Stimulated activated CD4-positive, alpha-beta T cell treated with anti-CD3 and anti-CD28 coated beads, TNF-alpha, amount 100 ng/mL, for 48 hours (primary cell): ENCODE measurements at regions not wholly inside any gene's neighbourhood (a gene's known extent, or its start where the extent isn't known, plus 50 kb on each side); places are given as distances from the start of the nearest gene placed in this dataset.
"Not testable (repeated sequence)": the region's sequence is repeated elsewhere in the genome, so short reads cannot be mapped to it uniquely, and the experiment has no call there.

Experiments used
- DNase-seq, 3 donors: peaks; one replicate each; pipeline ENCODE4 v3.0.0-alpha.2; 2020; ENCODE audit warnings: low read depth in 3 of 3

DNA sequence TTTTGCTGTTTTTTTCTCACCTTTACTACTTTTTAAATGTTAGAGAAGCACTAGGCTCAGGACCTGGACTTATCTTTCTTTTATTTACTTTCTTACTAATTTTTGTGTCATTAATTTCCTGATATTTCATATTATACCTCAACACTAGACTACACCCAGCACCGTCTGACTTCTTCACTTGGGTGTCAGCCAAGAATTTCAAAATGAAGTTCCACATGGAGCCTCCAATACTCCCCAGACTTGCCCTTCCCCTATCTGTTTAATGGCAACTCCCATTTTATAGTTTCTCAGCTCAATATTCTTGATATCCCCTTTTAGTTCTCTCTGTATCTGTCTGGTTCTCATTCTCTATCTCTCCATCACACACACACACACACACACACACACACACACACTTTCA is 139.3 kb downstream of the USP22 start:
- DNase-seq, result not testable (repeated sequence)

DNA sequence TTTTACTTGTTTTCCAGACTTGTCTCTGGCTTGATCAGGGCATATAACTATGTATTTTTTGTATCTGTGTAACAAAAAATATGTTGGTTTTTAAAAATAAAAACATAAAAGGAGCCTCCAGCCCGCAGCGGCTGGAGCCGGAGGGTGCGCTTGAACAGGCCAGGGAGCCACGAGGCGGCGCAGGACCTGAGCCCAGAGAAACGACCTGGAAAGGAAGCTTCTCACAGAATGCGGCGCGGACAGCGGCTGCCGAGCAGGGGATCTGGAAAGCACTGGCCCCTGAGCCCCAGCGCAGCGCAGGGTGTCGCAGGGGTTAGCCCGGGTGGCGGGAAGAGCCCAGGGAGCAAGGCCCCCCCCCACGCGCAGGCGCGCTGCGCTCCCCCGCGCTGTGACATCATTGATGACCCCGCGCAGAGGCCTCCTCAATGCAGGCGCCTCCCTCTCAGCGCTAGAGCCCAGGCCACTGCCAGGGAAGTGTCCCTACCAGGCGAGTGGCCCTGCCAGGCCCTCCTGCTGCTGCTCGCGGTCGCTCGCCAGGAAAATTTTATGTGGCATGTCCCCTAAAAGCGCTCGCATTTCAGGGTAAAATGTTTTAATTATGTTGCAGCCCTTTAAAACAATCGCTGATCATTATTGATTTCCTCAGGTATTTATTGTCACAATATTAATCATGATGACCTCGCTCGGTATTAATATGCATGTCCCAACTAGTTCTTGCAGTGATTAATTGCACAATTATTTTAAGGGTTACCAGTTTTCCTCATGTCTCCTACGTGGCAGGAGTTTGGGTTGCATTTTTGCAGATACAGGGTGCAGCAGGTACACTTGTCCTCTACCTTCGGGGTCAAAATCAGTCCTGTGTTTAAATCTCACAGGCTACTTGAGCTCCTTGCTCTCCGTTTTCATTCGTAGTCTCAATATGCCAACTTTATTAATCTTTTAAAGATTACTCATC is 134.2 kb downstream of the USP22 start:
- peak; percentile 60 to 75 (median 65) for DNase-seq

DNA sequence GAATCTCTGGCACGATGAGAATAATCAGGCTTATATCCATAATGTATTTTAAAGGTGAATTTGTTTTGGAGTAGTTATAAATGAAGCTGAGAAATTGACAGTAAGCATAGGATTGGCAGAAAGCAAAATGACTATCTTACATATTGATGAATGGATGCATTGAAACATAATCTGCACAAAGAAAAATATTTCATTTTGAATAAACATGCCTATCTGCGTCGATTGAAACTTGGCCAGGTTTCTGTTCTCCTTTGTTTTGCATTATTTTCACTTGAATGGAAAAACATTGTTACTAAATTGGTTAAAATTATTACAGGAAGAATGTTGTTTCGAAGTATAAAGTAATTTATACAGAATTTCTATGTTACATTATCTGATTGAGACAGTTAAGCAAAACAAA is 128.2 kb downstream of the USP22 start:
- no peak for DNase-seq

DNA sequence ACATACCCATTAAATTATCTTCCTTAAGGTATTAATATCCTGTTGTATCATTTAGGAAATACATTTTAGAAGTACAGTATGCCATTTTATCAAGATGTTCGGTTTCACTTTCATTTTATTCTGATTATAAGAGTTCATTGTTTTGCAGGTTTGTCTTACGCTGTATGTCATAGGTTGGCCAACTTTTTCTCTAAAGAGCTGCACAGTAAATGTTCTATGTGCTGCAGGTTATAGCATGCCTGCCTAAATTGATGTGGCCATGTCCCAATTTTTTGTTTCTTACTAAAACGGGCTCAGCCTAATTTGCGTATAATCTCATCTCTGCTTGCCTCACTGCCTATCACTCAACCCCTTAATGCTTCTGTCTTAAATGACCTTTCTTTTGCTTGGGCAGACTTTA is 126.4 kb downstream of the USP22 start:
- DNase-seq, result no peak

DNA sequence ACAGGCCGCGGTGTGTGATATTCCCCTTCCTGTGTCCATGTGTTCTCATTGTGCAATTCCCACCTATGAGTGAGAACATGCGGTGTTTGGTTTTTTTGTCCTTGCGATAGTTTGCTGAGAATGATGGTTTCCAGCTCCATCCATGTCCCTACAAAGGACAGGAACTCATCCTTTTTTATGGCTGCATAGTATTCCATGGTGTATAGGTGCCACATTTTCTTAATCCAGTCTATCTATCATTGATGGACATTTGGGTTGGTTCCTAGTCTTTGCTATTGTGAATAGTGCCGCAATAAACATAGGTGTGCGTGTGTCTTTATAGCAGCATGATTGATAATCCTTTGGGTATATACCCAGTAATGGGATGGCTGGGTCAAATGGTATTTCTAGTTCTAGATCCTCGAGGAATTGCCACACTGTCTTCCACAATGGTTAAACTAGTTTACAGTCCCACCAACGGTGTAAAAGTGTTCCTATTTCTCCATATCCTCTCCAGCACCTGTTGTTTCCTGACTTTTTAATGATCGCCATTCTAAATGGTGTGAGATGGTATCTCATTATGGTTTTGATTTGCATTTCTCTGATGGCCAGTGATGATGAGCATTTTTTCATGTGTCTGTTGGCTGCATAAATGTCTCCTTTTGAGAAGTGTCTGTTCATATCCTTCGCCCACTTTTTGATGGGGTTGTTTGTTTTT is 125.1 kb downstream of the USP22 start:
- not testable (repeated sequence) for DNase-seq

DNA sequence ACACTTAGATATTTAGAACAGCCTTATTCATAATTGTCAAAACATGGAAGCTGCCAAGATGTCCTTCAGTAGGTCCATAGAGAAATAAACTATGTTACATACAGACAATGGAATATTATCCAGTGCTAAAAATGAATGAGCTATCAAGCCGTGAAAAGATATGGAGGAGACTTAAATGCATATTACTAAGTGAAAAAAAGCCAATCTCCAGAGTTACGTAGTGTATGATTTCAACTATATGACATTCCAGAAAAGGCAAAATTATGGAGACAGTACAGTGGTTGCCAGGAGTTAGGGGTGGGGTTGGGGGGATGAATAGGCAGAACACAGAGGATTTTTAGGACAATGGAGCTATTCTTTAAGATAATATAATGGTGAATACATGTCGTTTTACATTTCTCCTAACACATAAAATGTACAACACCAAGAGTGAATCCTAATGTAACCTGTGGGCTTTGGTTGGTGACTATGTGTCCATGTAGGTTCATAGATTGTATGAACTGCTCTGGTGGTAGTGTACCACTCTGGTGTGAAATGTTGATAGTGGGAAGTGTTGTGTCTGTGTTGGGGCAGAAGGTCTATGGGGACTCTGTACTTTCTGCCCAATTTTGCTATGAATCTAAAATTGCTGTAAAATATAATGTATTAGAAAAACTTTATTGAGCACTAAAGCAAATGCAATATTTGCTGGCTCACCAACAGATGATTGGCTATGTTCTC is 122.6 kb downstream of the USP22 start:
- no peak for DNase-seq

DNA sequence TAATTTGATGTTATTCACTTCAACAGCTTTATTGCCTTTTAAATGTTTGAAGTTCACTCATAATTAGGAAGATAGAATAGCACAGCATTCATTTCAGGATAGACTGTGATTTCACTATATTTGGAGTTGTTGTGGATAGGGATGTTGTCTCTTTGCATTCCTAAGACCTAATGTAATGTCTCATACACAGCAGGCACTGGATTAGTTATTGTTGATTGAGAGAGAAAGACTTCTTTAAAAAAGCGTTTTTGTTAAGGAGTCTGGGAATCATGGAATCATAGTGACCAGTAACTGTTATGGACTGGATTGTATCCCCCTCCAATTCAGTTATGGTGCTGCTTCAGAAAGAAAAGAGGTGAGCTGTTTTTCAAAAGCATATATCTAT is 122.0 kb downstream of the USP22 start:
- DNase-seq, result no peak

DNA sequence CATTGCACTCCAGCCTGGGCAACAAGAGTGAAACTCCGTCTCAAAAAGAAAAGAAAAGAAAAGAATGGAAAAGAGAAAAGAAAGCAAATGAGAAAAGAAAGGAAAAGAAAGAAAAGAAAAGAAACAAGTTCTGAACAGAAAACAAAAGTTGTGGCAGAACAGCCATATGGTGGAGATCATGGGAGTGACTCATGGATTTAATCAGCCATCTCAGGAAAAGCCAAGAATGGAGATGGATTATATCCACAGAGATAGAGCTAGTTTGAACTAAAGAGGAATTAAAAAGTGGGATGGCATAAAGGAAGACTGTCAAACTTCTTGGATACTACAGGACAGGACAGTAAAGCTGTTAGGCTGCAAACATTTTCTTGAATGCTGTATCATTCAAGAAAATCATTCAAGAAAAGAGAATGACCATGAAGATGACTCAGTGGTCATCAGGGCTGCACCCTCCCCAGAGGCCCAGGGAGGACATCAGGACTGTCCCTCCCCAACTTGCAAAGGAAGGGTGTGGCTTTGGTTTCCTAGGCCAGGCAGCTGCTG is 120.6 kb downstream of the USP22 start:
- no peak for DNase-seq

DNA sequence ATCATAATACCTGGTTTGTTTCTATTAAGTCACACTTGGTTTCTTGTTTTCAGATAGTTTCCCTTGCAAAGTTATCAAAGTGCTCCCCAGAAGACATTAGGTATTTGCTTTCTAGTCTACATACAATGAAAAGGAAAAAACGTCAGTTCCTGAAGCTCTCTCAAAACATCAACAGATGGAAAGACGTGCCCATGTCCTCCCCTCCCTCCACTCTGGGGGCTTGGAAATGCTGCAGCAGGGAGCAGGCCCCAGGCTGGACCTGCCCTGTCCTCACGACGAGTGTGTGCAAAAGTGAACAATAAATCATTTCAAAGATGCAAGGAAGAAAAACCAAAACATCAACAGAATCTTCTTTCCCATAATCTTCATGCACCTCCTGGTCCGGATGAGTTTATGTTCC is 118.5 kb downstream of the USP22 start:
- DNase-seq, result no peak

DNA sequence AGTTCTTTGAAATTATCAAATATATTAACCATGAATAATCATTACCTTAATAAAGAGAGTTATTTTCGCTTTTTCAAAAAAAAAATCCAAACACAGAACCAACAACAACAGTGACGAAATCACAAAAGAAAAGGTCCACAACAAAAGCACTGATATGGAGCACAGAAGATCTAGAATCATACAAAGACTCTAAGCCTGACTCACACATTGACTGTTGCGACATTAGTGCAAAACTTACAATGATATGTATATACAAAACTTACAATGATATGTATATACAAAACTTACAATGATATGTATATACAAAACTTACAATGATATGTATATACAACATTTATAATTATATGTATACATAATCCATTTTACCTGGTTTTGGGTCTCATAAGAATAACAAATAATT is 117.7 kb downstream of the USP22 start:
- no peak for DNase-seq

DNA sequence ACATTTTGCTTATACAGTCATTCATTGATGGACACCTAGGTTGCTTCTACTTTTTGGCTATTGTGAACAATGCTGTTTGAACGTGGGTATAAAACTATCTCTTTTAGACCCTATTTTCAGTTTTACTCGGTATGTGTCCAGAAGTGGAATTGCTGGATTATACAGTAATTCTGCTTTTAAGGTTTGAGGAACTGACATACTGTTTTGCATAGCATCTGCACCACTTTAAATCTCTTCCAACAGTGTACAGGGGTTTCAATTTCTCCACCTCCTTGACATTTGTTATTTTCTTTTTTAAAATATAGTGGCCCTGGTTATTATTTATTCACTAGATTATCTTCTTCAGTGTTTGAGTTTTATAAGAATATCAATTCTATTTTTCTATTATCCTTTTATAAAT is 116.9 kb downstream of the USP22 start:
- no peak for DNase-seq

DNA sequence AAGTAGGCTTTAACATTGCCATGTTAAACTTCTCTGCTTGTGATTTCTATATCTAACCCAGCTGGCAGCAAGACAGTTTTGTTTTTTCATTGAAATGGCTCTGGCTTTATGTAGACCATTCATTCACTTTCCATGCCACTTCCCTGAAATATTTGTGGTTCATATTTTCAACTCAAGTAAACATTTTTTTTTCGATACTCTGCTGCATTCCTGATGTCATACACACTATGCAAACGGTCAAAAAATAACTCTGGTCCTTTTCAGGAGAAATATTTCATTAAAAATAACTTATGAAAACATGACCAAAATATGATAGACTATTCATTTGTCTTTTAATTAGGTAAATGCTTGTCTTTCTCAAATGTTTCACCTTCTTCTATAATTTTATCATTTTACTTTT is 116.3 kb downstream of the USP22 start:
- DNase-seq, result no peak

DNA sequence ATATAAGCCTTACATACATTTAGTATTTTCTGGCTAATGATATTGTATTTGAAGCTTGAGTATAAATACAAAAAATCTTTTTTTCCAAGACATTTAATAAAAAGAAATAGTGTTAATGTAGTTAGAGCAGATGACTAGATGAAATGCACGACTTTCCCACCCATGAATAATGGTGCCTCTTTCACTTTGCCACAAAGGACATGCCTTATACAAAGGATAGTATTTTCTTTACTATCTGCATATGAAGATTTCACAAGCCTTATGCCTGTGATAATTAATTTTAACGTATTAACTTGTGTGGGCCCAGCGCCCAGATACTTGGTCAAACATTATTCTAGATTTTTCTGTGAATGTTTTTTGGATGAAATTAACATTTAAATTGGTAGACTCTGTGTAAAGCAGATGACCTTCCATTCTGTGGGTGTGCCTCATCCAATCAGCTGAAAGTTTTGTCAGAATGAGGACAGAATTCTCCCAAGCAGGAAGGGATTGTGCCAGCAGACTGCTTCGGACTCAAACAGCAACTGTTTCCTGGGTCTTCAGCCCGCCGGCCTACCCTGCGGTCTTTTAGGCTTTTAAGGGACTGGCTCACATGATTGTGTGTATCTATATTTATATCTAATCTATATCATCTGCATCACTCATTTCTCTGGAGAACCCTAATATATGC is 115.4 kb downstream of the USP22 start:
- no peak for DNase-seq

DNA sequence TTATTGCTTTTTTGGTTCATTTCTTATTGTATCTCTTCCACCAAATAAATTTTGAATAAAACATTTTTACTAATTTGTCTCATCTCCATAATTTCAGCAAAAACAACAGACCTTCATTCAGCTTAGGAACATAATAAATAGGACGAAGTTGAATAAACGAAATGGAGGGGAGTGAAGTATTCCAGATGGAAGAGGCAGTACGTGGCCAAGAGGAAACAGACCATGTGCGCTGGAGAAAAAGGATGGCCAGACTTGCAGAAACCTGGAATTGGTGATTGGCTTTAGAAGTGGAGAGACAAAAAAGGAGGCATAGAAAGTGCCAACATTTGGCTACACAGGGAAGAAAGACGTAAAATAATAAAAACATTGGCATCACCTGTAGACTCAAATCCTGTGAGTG is 113.5 kb downstream of the USP22 start:
- DNase-seq, result no peak

DNA sequence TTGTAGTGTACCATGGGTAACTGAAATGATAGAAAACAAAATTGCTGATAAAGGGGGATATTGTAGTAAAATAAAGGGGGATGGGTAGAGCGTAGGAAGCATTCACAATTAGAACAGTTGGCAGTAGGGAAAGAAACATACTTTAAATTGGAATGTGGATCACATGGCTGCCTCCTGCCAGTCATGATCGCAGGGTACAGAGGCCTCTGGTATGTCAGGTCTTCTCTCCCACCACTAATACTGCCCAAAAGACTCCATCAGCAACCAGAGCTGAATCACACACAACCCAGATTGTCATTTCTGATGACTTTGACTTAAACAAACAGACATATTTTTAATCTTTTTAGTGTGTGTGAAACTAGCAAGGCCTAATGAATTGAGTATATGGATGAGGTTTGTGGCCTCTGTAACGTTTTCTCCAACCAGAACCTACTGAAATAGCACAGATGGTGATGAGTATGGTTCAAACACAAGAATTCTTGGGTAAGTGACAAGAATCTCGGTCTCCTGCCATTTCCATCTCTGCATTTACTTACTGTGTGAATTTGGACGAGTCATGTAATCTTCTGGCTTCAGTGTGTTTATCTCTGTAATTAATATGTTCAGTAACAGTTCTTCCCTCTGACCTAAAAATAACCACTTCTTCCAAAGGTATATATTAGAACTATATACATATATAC is 112.6 kb downstream of the USP22 start:
- DNase-seq, result no peak

DNA sequence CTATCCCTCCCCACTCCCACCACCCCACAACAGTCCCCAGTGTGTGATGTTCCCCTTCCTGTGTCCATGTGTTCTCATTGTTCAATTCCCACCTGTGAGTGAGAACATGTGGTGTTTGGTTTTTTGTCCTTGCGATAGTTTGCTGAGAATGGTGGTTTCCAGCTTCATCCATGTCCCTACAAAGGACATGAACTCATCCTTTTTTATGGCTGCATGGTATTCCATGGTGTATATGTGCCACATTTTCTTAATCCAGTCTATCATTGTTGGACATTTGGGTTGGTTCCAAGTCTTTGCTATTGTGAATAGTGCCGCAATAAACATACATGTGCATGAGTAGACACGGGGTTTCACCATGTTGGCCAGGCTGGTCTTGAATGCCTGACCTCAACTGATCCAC is 109.8 kb downstream of the USP22 start:
- DNase-seq, result not testable (repeated sequence)

DNA sequence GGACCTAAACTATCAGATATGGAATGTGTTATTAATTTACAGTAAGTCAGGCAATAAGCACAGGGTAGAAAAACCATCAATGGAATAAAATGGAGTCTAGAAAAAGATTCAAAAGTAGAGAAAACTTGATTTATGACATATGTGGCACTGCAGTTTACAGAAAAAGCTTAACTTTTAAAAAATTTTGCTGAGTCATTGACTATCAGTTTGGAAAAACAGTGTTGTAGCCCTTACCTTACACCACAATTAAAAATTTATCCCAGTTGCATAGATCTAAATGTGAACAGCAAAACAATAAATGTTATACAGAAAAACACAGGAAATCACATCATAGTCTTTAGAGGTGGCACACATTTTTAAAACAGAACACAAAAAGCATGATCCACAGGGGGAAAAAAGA is 108.5 kb downstream of the USP22 start:
- no peak for DNase-seq

DNA sequence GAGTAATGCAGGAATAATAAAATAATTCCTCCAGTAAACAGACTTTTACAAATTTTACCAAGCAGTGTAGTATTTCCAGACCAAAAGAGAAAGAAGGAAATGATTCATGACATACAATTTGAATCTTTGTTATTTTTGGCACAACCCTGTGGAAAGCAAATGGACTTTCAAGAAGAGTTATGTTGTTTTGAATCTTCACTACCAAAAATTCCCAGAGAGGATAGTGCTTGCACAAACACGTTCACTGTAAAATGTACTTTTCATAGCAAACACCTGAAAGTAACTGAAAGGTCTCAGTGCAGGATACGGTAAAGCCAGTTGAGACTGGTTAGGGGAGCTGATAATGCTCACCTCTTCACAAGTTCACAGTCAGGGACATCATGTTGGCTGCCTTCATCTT is 107.1 kb downstream of the USP22 start:
- DNase-seq, result no peak

DNA sequence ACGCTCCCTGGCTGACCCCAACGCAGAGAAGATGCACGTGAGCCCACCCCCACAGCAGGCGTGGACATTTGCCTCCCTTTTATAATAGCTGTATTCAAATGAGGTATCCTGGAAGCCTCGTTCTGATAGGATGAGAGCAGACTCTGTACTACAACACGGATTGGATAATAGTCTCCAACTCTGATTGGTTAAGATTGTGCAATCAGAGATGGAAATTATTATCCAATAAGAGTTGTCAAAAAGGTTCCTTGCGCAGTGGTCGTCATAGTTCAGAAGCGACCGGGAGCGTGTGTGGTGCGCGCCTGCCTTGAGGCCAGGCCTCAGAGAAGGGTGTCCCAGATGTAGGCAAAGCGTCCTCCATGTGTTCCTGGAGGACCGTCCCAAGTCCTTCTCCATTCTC is 104.6 kb downstream of the USP22 start:
- DNase-seq, result no peak

DNA sequence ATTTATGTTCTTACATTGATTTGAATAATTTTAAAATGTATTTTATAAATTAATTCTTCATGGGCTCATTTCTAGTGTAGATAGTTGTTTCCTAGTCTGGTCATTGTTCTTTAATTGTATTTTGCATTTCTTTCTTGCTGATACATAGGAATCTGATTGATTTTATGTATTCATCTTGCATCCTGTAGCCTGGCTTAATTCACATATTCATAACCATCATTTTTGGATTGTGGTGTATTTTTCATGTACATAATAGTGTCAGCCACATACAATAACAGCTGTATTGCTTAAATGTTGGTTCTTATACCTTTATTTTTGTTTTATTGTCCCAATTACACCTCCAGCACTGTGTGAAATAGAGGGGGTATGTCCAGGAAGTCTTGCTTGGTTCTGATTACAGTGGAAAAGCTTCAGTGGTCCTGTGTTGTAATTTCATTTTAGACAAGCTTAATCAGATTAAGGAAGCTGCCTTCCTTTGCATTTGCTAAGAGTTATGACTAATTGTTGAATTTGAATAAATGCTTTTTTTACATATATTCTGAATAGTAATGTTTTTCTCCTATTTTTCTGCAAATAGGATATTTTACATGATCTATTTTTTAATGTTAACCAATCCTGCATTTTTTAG is 103.7 kb downstream of the USP22 start:
- no peak for DNase-seq

DNA sequence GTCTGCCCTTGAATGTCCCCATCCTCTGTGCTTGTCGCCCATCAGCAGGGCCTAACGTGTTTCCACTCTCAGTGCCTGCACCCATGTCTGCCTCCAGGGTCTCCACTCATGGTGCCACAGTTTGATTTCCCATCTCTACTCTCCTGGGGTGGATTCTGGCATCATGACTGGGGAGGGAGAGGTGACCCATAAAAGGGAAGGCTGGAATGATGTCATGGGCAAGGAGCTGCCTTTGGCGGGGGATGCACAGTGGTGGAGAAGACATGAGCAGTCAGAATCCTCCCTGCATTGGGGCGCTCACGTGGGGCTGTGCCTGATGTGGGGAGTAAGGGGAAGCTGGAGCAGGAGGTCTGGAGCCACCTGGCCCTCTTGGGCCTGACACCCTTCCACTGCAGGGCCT is 100.9 kb downstream of the USP22 start:
- no peak for DNase-seq
